ENCODE measurements at regions not wholly inside any gene's neighbourhood (a gene's known extent, or its start where the extent isn't known, plus 50 kb on each side); places are given as distances from the start of the nearest gene placed in this dataset.
"Not testable (repeated sequence)": the region's sequence is repeated elsewhere in the genome, so short reads cannot be mapped to it uniquely, and the experiment has no call there.

- no peak for DNase-seq
Measured at GRCh38 chr3:29152379-29152778, 128.5 kb upstream of the RBMS3 start.

- no peak for DNase-seq
Measured at GRCh38 chr3:29153811-29154210, 127.1 kb upstream of the RBMS3 start.

GRCh38 chr3:29156086-29156715 lies 124.7 kb upstream of the RBMS3 start:
- DNase-seq: peak; percentile 3

- DNase-seq: no peak
Measured at GRCh38 chr3:29164825-29165224, 116.0 kb upstream of the RBMS3 start.

GRCh38 chr3:29167180-29167579 lies 113.7 kb upstream of the RBMS3 start:
- DNase-seq: no peak

- no peak for DNase-seq
Measured at GRCh38 chr3:29168081-29168480, 112.8 kb upstream of the RBMS3 start.

- no peak for DNase-seq
Measured at GRCh38 chr3:29168696-29169095, 112.2 kb upstream of the RBMS3 start.

GRCh38 chr3:29169451-29169850 lies 111.4 kb upstream of the RBMS3 start:
- no peak for DNase-seq

GRCh38 chr3:29171043-29171990 lies 109.6 kb upstream of the RBMS3 start:
- DNase-seq: no peak

GRCh38 chr3:29176501-29176900 lies 104.4 kb upstream of the RBMS3 start:
- peak; percentile 90 for DNase-seq

GRCh38 chr3:29178809-29179793 lies 101.8 kb upstream of the RBMS3 start:
- DNase-seq: no peak

GRCh38 chr3:29181149-29181780 lies 99.6 kb upstream of the RBMS3 start:
- no peak for DNase-seq

- DNase-seq: no peak
Measured at GRCh38 chr3:29181872-29182271, 99.0 kb upstream of the RBMS3 start.

GRCh38 chr3:29182828-29183227 lies 98.0 kb upstream of the RBMS3 start:
- not testable (repeated sequence) for DNase-seq

- DNase-seq: no peak
Measured at GRCh38 chr3:29183346-29184087, 97.4 kb upstream of the RBMS3 start.

GRCh38 chr3:29185706-29186105 lies 95.2 kb upstream of the RBMS3 start:
- DNase-seq: no peak

- no peak for DNase-seq
Measured at GRCh38 chr3:29186131-29186599, 94.7 kb upstream of the RBMS3 start.

GRCh38 chr3:29186982-29187725 lies 93.7 kb upstream of the RBMS3 start:
- no peak for DNase-seq

GRCh38 chr3:29189328-29189727 lies 91.5 kb upstream of the RBMS3 start:
- no peak for DNase-seq

GRCh38 chr3:29194139-29194538 lies 86.7 kb upstream of the RBMS3 start:
- DNase-seq: no peak

GRCh38 chr3:29195056-29195455 lies 85.8 kb upstream of the RBMS3 start:
- DNase-seq: peak; percentile 5

Measured in NCI-H69 (cell line).